ENCODE measurements at regions not wholly inside any gene's neighbourhood (a gene's known extent, or its start where the extent isn't known, plus 50 kb on each side); places are given as distances from the start of the nearest gene placed in this dataset.

DNA sequence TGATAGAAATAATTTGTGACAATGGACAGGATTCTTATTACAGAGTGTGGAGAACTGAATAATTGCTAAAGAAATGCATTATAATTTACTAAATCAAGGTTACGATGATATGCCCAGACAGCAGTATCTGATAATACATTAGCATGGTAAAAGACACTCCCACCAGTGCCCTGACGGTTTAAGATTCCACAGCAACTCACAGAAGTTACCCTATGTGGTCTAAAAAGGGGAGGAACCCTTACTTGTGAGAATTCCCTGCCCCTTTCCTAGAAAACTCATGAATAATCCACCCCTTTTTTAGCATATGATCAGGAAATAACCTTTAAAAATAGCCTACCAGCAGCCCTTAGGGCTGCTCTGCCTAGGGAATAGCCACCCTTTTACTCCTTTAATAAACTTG, 244.7 kb upstream of the SLC24A2 start:
- no peak overlapping the region for H3K4me3 ChIP-seq
- intact Hi-C loops (cut with DNase I; ENCODE audit: low total_unique reads), result no loop called here
- H3K27ac ChIP-seq, result no peak overlapping the region
- H3K27me3 ChIP-seq, result no peaks in the 10 kb centered on the region
- no peaks in the 10 kb centered on the region for H3K9me3 ChIP-seq
- no peak for TF ChIP-seq POLR2AphosphoS5 (IDR thresholded peaks at IDR 0.05)
- no peak for TF ChIP-seq POLR2A (IDR thresholded peaks at IDR 0.05)
- TF ChIP-seq EP300 (IDR thresholded peaks at IDR 0.05), result no peak
- TF ChIP-seq, protein P1, sequence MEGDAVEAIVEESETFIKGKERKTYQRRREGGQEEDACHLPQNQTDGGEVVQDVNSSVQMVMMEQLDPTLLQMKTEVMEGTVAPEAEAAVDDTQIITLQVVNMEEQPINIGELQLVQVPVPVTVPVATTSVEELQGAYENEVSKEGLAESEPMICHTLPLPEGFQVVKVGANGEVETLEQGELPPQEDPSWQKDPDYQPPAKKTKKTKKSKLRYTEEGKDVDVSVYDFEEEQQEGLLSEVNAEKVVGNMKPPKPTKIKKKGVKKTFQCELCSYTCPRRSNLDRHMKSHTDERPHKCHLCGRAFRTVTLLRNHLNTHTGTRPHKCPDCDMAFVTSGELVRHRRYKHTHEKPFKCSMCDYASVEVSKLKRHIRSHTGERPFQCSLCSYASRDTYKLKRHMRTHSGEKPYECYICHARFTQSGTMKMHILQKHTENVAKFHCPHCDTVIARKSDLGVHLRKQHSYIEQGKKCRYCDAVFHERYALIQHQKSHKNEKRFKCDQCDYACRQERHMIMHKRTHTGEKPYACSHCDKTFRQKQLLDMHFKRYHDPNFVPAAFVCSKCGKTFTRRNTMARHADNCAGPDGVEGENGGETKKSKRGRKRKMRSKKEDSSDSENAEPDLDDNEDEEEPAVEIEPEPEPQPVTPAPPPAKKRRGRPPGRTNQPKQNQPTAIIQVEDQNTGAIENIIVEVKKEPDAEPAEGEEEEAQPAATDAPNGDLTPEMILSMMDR (IDR thresholded peaks at IDR 0.05), result no peak
- 77 to 92% (median 85%) methylated on average over 2 of the region's 2 CpGs for WGBS, 5 donors
- DNase-seq, result no peak
- H3K4me1 ChIP-seq, result no peaks in the 10 kb centered on the region
- H3K36me3 ChIP-seq, result no peaks in the 10 kb centered on the region

GRCh38 chr9:20032413-20033006, 243.7 kb upstream of the SLC24A2 start:
- Histone ChIP-seq H3K27ac (no peak overlapping the region), H3K4me3 (no peak overlapping the region)
- intact Hi-C loops (cut with DNase I; ENCODE audit: low total_unique reads), result no loop called here

DNA sequence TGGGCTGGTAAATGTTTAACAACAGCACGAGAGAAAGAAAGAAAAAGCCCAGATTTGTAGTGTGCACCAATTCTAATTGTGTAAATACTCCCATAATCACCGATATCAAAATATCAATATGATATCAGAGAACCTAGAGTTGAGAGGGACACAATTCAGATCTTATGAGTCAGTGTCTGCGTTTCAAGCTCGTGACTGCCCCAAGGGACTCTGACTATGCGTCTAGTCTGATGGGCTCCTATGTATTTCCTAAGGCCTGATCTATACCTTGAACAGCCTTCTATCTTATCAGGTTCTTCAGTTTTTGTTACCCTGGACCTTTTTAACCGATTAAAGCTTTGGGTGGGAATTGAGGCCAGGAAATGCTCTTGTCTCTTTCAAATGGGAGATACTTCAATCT, 243.0 kb upstream of the SLC24A2 start:
- intact Hi-C loops (cut with DNase I; ENCODE audit: low total_unique reads), result no loop called here
- TF ChIP-seq, protein P1 (IDR thresholded peaks at IDR 0.05), result no peak
- TF ChIP-seq EP300 (IDR thresholded peaks at IDR 0.05), result no peak
- TF ChIP-seq POLR2A (IDR thresholded peaks at IDR 0.05), result no peak
- no peak for TF ChIP-seq POLR2AphosphoS5 (IDR thresholded peaks at IDR 0.05)
- Histone ChIP-seq H3K36me3 (no peaks in the 10 kb centered on the region), H3K27me3 (no peaks in the 10 kb centered on the region), H3K4me1 (no peaks in the 10 kb centered on the region), H3K4me3 (no peak overlapping the region), H3K27ac (no peak overlapping the region), H3K9me3 (no peaks in the 10 kb centered on the region)
- no peak for DNase-seq
- 40 to 75% (median 64%) methylated on average over 6 of the region's 6 CpGs for WGBS, 5 donors

More at GRCh38 chr9:20032413-20033006, 243.7 kb upstream of the SLC24A2 start:
- Histone ChIP-seq H3K9me3 (no peaks in the 10 kb centered on the region), H3K27me3 (no peaks in the 10 kb centered on the region), H3K4me1 (no peaks in the 10 kb centered on the region), H3K36me3 (no peaks in the 10 kb centered on the region)
- no peak for TF ChIP-seq POLR2A (IDR thresholded peaks at IDR 0.05)
- TF ChIP-seq, protein P1 (IDR thresholded peaks at IDR 0.05), result no peak
- no peak for TF ChIP-seq POLR2AphosphoS5 (IDR thresholded peaks at IDR 0.05)
- TF ChIP-seq EP300 (IDR thresholded peaks at IDR 0.05), result no peak
- 74 to 84% (median 78%) methylated on average over 8 of the region's 8 CpGs for WGBS, 5 donors
- DNase-seq, result no peak

GRCh38 chr9:20030671-20031070, 241.8 kb upstream of the SLC24A2 start:
- no peak for DNase-seq
- TF ChIP-seq POLR2A (IDR thresholded peaks at IDR 0.05), result no peak
- TF ChIP-seq, protein P1 (IDR thresholded peaks at IDR 0.05), result no peak
- no peak for TF ChIP-seq POLR2AphosphoS5 (IDR thresholded peaks at IDR 0.05)
- TF ChIP-seq EP300 (IDR thresholded peaks at IDR 0.05), result no peak
- H3K36me3 ChIP-seq, result no peaks in the 10 kb centered on the region
- no peak overlapping the region for H3K27ac ChIP-seq
- no peaks in the 10 kb centered on the region for H3K9me3 ChIP-seq
- H3K4me3 ChIP-seq, result no peak overlapping the region
- no peaks in the 10 kb centered on the region for H3K27me3 ChIP-seq
- intact Hi-C loops (cut with DNase I; ENCODE audit: low total_unique reads), result no loop called here
- no peaks in the 10 kb centered on the region for H3K4me1 ChIP-seq
- WGBS, 5 donors, result 80 to 96% (median 83%) methylated on average over 2 of the region's 2 CpGs

Measured in stomach (tissue), 8 donors.